H1 (cell line): ENCODE measurements at regions not wholly inside any gene's neighbourhood (a gene's known extent, or its start where the extent isn't known, plus 50 kb on each side); places are given as distances from the start of the nearest gene placed in this dataset.

Experiments
- BACH1 ChIP-seq: IDR thresholded peaks from 2 replicates; pipeline ENCODE4 v1.6.1; 2012; ENCODE audit warnings: low read length, improper control_type of control experiment
- BCL11A ChIP-seq, 2 experiments: IDR thresholded peaks; one replicate each; pipeline ENCODE4 v1.6.1; 2011; ENCODE audit warnings: low read depth in 2 of 2, low read length in 2 of 2, mild to moderate bottlenecking in 2 of 2
- CBX5 ChIP-seq: fragments of 300-800, 300-1000 bp; sonication (generic); IDR thresholded peaks from 2 replicates; pipeline ENCODE4 v1.7.1; 2016; ENCODE audit warnings: antibody characterized with exemption, low read length, low read depth
- CEBPB ChIP-seq: IDR thresholded peaks from 2 replicates; pipeline ENCODE4 v1.6.1; 2012; ENCODE audit warnings: low read depth, low read length
- HDAC6 ChIP-seq: IDR thresholded peaks from one replicate; pipeline ENCODE4 v1.7.1; 2012; ENCODE audit warnings: low read depth, mild to moderate bottlenecking, inconsistent platforms, low read length, moderate library complexity
- KDM5A ChIP-seq: fragments of 200-600 bp; IDR thresholded peaks from 2 replicates; pipeline ENCODE4 v1.7.1; 2012; ENCODE audit warnings: mild to moderate bottlenecking, low read length, inconsistent platforms, mixed read lengths
- YY1 ChIP-seq: IDR thresholded peaks from 2 replicates; pipeline ENCODE4 v1.6.1; 2011; ENCODE audit warnings: low read depth, mild to moderate bottlenecking, low read length
- TF ChIP-seq, protein P1 (sequence below): fragments of 300-600 bp; sonication (generic); IDR thresholded peaks from 2 replicates; pipeline ENCODE4 v1.7.1; 2012; ENCODE audit warnings: low read length, moderate library complexity, mild to moderate bottlenecking, inconsistent platforms; ENCODE audit not compliant: insufficient replicate concordance

DNA sequence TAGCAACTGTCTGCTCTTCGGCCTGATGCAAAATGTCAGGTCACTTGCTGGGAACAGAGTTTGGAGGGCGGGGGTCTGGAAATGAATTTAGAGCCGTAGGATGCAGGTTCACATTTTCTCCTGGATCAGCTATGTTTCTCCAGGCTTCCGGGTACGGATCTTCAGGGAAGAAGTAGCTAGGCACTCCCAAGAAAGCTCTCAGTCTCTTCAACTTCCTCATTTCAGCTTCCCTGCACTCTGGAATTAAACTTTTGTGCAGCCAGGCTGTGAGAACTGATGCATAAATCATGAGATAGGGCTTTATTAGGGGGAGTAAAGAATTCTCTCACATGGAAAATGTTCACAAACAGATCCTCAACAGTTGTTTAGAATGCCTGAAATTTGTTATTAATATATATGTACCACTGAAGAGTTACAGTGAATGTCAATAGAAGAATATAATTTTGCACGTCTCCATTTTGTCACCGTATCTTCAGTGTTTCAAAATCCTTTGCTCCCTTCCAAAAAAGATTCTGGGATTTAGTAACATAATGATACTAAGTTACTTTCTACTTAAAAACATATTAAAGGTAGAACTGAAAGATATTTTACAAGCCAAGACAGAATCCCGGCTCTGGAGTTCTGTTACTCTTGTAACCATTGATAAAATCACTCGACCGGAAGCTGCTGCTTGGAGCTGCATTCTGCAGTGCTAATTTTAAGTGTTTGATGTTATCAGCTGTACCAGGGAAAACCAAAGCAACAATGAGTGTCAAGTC lies 178.5 kb upstream of the P2RY1 start (continued):
- TF ChIP-seq, protein P1, sequence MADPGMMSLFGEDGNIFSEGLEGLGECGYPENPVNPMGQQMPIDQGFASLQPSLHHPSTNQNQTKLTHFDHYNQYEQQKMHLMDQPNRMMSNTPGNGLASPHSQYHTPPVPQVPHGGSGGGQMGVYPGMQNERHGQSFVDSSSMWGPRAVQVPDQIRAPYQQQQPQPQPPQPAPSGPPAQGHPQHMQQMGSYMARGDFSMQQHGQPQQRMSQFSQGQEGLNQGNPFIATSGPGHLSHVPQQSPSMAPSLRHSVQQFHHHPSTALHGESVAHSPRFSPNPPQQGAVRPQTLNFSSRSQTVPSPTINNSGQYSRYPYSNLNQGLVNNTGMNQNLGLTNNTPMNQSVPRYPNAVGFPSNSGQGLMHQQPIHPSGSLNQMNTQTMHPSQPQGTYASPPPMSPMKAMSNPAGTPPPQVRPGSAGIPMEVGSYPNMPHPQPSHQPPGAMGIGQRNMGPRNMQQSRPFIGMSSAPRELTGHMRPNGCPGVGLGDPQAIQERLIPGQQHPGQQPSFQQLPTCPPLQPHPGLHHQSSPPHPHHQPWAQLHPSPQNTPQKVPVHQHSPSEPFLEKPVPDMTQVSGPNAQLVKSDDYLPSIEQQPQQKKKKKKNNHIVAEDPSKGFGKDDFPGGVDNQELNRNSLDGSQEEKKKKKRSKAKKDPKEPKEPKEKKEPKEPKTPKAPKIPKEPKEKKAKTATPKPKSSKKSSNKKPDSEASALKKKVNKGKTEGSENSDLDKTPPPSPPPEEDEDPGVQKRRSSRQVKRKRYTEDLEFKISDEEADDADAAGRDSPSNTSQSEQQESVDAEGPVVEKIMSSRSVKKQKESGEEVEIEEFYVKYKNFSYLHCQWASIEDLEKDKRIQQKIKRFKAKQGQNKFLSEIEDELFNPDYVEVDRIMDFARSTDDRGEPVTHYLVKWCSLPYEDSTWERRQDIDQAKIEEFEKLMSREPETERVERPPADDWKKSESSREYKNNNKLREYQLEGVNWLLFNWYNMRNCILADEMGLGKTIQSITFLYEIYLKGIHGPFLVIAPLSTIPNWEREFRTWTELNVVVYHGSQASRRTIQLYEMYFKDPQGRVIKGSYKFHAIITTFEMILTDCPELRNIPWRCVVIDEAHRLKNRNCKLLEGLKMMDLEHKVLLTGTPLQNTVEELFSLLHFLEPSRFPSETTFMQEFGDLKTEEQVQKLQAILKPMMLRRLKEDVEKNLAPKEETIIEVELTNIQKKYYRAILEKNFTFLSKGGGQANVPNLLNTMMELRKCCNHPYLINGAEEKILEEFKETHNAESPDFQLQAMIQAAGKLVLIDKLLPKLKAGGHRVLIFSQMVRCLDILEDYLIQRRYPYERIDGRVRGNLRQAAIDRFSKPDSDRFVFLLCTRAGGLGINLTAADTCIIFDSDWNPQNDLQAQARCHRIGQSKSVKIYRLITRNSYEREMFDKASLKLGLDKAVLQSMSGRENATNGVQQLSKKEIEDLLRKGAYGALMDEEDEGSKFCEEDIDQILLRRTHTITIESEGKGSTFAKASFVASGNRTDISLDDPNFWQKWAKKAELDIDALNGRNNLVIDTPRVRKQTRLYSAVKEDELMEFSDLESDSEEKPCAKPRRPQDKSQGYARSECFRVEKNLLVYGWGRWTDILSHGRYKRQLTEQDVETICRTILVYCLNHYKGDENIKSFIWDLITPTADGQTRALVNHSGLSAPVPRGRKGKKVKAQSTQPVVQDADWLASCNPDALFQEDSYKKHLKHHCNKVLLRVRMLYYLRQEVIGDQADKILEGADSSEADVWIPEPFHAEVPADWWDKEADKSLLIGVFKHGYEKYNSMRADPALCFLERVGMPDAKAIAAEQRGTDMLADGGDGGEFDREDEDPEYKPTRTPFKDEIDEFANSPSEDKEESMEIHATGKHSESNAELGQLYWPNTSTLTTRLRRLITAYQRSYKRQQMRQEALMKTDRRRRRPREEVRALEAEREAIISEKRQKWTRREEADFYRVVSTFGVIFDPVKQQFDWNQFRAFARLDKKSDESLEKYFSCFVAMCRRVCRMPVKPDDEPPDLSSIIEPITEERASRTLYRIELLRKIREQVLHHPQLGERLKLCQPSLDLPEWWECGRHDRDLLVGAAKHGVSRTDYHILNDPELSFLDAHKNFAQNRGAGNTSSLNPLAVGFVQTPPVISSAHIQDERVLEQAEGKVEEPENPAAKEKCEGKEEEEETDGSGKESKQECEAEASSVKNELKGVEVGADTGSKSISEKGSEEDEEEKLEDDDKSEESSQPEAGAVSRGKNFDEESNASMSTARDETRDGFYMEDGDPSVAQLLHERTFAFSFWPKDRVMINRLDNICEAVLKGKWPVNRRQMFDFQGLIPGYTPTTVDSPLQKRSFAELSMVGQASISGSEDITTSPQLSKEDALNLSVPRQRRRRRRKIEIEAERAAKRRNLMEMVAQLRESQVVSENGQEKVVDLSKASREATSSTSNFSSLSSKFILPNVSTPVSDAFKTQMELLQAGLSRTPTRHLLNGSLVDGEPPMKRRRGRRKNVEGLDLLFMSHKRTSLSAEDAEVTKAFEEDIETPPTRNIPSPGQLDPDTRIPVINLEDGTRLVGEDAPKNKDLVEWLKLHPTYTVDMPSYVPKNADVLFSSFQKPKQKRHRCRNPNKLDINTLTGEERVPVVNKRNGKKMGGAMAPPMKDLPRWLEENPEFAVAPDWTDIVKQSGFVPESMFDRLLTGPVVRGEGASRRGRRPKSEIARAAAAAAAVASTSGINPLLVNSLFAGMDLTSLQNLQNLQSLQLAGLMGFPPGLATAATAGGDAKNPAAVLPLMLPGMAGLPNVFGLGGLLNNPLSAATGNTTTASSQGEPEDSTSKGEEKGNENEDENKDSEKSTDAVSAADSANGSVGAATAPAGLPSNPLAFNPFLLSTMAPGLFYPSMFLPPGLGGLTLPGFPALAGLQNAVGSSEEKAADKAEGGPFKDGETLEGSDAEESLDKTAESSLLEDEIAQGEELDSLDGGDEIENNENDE: no peak
- TF ChIP-seq CEBPB (no peak), BCL11A (IDR thresholded peaks at IDR 0.05; ENCODE audit: low read depth in 2 of 2, low read length in 2 of 2) (no peak), HDAC6 (no peak), YY1 (no peak), BACH1 (no peak), KDM5A (no peak), CBX5 (no peak)
